Activated naive CD4-positive, alpha-beta T cell treated with Interleukin-2 at 50 U/mL for 16 hours (primary cell): ENCODE measurements at regions not wholly inside any gene's neighbourhood (a gene's known extent, or its start where the extent isn't known, plus 50 kb on each side); places are given as distances from the start of the nearest gene placed in this dataset.

Experiments used
- DNase-seq: peaks from one replicate; pipeline ENCODE4 v3.0.0-alpha.2; 2020

GRCh38 chr5:147170603-147171002 lies 64.2 kb upstream of the STK32A start:
- DNase-seq, result no peak

- DNase-seq, result no peak
Observed at GRCh38 chr5:147174671-147175265, 60.1 kb upstream of the STK32A start.

GRCh38 chr5:147175516-147176097 lies 59.2 kb upstream of the STK32A start:
- no peak for DNase-seq

GRCh38 chr5:147176422-147176821 lies 58.4 kb upstream of the STK32A start:
- DNase-seq, result no peak

GRCh38 chr5:147177125-147177840 lies 57.5 kb upstream of the STK32A start:
- no peak for DNase-seq

GRCh38 chr5:147179562-147180147 lies 55.2 kb upstream of the STK32A start:
- DNase-seq, result no peak

- no peak for DNase-seq
Observed at GRCh38 chr5:147180751-147181150, 54.1 kb upstream of the STK32A start.
